ENCODE measurements at regions not wholly inside any gene's neighbourhood (a gene's known extent, or its start where the extent isn't known, plus 50 kb on each side); places are given as distances from the start of the nearest gene placed in this dataset.
A peak's percentile ranks its signal among the peaks of the same experiment; 100 is the strongest.
"Not testable (repeated sequence)": the region's sequence is repeated elsewhere in the genome, so short reads cannot be mapped to it uniquely, and the experiment has no call there.

DNA sequence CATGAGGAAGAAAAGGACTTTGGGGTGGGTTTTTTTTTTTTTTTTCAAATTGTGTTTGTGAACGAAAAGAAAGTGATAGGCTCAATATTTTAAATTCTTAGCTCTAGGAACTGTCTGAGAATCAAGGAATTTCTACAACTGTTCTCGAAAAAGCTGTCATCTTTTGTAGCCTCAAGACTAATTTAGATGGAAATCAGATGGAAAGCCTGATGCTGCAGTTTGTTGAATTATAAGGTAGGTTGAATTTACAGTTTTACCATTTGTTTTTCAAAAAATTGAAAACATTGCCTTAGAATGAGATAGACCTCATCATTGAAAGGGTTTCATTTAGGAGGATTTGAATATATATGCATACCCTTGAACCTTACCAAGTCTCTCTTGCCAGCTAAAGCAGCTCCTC lies 109.3 kb upstream of the TRHDE start:
- no peak for DNase-seq (ENCODE audit: low read depth)

- DNase-seq (ENCODE audit: low read depth) = no peak
Measured at GRCh38 chr12:72168851-72169250, 103.3 kb upstream of the TRHDE start.

DNA sequence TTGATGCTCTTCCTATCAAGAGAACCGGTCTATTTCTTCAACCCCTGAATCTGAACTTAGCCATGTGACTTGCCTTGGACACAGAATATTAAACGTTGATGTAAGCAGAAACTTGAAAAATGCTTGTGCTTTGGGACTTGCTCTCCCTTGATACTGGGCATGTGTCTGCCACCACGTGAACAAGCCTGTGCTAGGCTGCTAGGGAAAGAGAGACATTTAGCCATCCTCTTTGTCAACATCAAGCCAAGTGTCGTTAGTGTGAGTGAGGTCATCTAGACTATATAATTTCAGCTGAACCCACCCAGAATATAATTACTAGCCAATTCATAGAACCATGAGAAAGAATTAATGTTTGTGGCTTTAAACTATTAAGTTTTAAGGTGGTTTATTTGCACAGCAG lies 98.2 kb upstream of the TRHDE start:
- no peak for DNase-seq (ENCODE audit: low read depth)

- no peak for DNase-seq (ENCODE audit: low read depth)
Measured at GRCh38 chr12:72178244-72178643, 93.9 kb upstream of the TRHDE start.

- DNase-seq (ENCODE audit: low read depth) = no peak
Measured at GRCh38 chr12:72178871-72179270, 93.3 kb upstream of the TRHDE start.

- DNase-seq (ENCODE audit: low read depth) = no peak
Measured at GRCh38 chr12:72179841-72180240, 92.3 kb upstream of the TRHDE start.

DNA sequence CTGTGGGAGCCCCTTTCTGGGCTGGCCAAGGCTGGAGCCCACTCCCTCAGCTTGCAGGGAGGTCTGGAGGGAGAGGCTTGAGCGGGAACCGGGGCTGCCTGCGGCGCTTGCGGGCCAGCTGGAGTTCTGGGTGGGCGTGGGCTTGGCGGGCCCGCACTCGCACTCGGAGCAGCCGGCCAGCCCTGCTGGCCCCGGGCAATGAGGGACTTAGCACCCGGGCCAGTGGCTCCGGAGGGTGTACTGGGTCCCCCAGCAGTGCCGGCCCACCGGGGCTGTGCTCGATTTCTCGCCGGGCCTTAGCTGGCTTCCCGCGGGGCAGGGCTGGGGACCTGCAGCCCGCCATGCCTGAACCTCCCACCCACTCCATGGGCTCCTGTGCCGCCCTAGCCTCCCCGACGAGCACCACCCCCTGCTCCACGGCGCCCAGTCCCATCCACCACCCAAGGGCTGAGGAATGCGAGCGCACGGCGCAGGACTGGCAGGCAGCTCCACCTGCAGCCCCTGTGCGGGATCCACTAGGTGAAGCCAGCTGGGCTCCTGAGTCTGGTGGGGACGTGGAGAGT lies 87.1 kb upstream of the TRHDE start:
- DNase-seq (ENCODE audit: low read depth) = not testable (repeated sequence)

DNA sequence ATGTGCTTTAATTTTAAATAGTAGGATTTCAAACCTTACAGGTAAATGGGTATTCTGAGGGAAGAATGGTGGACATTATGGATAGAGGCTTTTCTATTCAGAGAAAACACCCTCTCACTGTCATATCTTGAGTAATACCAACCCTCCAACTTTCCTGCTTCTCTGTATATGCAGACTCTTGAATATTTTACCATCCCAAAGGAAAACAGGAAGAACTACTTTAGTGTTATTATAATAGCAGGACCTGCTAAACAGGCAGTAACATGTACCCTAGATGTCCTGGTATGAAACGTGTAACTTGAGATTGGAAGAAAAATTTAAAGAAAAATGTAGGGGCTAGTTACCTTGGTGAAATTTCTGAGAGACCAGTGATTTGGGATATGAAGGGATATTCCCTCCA lies 82.9 kb upstream of the TRHDE start:
- no peak for DNase-seq (ENCODE audit: low read depth)

DNA sequence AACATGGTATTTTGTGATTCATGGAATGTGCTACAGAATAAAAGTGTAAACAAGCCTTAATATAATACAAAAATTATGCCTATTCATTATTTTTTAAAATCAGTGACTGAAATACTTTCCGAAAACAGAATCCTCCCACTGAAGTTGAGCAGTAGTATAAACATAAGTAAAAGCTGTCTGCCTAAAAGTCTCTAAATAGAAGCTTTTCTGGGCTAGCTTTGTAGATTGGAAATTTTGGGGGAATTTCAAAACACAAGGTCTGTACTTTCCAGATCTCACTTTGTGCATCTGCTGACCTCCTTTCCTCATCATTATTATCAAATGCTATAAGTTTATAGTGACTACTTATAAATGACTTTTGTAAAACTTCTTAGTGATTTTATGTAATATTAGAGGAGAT lies 80.4 kb upstream of the TRHDE start:
- DNase-seq (ENCODE audit: low read depth) = no peak

- no peak for DNase-seq (ENCODE audit: low read depth)
Measured at GRCh38 chr12:72197790-72198189, 74.4 kb upstream of the TRHDE start.

GRCh38 chr12:72201457-72201856 lies 70.7 kb upstream of the TRHDE start:
- no peak for DNase-seq (ENCODE audit: low read depth)

DNA sequence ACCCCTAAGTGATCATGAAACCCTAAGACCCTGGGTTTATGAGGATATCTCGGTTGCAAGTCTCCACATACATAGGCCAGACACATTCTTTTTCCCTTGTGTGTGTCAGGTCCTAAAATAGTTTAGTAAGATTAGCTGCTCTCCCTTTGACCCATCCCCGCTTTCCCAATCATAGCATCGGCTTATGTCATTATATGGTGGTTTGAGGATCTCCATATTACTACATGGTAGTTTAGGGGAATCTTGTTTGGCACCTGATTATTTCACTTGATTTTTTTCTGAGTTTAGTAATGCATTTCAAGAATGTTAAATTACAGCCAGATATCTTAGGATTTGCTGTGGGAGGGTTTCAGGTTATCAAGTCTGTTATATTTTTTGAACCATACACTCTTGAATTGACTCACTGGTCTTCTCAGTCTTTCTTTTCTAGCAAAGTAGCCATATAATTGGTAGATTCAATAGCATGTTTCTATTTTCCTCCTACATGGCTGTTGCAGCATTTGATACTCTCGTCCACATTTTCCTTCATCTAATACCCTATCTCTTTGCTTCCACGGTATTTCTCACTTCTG lies 68.3 kb upstream of the TRHDE start:
- DNase-seq (ENCODE audit: low read depth) = no peak

GRCh38 chr12:72207079-72207478 lies 65.1 kb upstream of the TRHDE start:
- peak; percentile 17 for DNase-seq (ENCODE audit: low read depth)

DNA sequence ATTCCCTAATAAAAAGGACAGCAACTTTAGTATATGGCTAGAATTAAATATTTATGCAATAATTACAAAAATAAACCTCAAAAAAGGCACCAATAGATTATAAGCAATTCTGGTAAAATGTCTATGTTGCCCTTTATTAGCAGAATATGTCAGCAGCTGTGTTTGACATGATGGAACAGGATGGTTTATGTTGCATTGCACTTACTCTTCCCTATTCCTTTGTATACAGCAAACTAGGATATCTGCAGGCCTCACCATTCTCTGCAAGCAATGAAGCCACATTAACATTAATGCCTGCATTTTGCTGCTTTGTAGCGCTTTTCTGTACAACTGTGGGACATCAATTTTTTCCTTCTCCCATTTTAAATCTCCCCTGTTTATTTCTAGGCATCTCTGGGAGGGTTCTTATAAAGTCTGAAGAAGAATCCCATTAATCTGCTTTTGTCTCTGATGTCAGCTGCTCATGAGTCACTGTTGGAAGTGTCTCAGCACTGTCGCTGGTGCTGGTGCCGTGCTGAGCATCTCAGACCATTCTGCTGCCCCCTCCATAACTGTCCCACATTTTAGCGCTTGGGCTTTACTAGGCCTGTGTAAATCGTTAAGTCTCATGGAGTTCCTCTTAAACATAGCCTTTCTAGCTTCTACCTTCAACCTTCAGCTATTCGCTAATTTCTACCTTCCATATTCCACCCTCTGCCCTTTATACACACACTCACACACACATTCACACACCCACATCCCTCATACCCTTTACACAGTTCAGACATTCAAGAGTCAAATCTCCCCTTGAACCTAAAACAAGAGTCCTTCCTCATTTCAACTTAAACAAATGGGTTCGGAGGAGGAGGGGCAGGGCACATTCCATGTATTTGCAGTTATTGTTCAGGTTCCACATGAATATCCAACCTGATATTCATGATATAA lies 64.4 kb upstream of the TRHDE start:
- DNase-seq (ENCODE audit: low read depth) = no peak

GRCh38 chr12:72209086-72209485 lies 63.1 kb upstream of the TRHDE start:
- DNase-seq (ENCODE audit: low read depth) = no peak

DNA sequence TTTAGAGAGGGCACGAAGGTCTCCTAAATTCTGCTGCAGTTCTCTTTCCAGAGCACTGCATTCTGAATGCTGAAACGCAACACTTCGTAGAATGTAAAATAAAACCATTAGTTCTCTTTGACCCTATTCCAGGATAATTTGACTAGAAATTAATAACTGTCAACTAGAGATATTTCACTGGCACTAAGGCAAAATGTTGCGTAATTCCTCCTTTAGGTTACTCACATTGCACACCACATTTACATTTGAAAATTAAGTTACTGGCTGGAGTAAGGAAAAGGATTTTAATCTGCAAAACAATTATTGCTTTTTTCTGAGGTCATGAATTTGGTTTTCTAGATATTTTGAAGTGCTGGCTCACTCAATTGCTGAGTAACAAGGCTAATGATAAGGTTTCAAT lies 58.0 kb upstream of the TRHDE start:
- DNase-seq (ENCODE audit: low read depth) = no peak

GRCh38 chr12:72215287-72215686 lies 56.9 kb upstream of the TRHDE start:
- DNase-seq (ENCODE audit: low read depth) = not testable (repeated sequence)

GRCh38 chr12:72219937-72220336 lies 52.2 kb upstream of the TRHDE start:
- no peak for DNase-seq (ENCODE audit: low read depth)
